AG09319 (cell line): ENCODE measurements at regions not wholly inside any gene's neighbourhood (a gene's known extent, or its start where the extent isn't known, plus 50 kb on each side); places are given as distances from the start of the nearest gene placed in this dataset.

Experiments used
- DNase-seq: peaks from one replicate; pipeline ENCODE4 v3.0.0-alpha.2; 2010; ENCODE audit warnings: low read depth; ENCODE audit errors: extremely low read depth
- CTCF ChIP-seq: IDR thresholded peaks from 2 replicates; pipeline ENCODE4 v1.5.1; 2011; ENCODE audit warnings: low read depth, mild to moderate bottlenecking, inconsistent platforms, low read length, moderate library complexity

GRCh38 chr7:1317646-1318045 is 85.0 kb downstream of the UNCX start:
- DNase-seq: no peak
- TF ChIP-seq CTCF: no peak

- TF ChIP-seq CTCF: no peak
- no peak for DNase-seq
These were observed 85.4 kb downstream of the UNCX start for GRCh38 chr7:1318051-1318450.

DNA sequence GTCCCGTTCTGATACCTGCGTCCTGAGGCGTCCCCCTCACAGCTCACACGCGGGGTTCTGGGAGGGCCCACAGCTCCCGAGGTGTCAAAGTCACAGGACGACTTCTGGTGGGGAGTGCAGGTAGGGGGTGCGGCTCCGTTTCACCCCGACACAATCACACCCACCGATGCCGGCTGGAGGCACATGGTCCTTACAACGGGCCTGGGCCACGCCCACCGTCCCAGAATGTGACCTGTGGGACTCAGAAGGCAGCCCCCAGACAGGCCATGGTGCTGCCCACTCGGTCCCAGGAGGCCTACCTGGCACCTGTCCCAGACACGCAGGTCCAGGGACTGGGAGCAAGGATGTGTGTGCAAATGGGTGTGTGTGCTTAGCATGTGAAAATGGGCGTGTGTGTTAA is 86.0 kb downstream of the UNCX start:
- no peak for TF ChIP-seq CTCF
- no peak for DNase-seq

GRCh38 chr7:1320616-1321240 is 88.1 kb downstream of the UNCX start:
- no peak for TF ChIP-seq CTCF
- no peak for DNase-seq

DNA sequence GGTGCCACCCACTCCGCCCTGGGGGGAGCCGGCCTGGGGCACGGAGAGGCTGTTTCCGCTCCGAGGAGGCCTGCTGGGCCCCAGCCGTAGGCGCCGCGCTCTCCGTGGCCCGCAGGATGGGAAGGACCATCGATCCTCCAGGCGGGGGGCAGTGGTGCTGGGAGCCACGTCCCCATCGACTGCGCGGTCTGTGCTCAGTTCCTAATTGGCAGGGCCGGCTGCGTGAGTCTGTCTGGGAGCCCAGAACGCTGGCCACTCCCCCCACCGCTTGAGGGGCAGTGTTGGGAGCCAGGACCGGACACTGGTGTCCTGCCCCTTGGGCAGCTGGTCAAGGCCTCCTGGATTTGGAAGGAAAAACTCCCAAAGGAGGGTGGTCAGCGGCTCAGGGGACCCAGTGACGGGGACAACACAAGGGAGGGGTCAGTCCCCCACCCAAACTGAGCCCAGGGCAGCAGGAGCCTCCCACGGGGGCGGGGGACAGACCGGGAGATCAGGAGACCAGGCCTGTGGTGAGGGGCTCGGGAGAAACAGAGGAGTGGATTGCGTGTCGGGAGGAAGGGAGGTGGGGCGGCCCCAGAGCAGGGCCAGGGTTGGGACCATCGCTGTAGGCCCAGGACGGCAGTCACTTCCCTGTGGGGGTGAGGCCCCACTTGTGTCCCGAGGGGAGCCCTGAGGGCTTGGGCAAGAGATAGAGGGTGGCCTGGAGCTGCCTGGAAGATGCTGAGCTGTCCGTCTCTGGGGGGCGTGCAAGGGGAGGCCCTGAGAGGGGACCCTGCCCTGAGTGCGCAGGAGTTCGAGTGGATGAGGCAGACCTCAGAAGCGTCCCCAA is 89.0 kb downstream of the UNCX start:
- no peak for TF ChIP-seq CTCF
- DNase-seq: no peak

DNA sequence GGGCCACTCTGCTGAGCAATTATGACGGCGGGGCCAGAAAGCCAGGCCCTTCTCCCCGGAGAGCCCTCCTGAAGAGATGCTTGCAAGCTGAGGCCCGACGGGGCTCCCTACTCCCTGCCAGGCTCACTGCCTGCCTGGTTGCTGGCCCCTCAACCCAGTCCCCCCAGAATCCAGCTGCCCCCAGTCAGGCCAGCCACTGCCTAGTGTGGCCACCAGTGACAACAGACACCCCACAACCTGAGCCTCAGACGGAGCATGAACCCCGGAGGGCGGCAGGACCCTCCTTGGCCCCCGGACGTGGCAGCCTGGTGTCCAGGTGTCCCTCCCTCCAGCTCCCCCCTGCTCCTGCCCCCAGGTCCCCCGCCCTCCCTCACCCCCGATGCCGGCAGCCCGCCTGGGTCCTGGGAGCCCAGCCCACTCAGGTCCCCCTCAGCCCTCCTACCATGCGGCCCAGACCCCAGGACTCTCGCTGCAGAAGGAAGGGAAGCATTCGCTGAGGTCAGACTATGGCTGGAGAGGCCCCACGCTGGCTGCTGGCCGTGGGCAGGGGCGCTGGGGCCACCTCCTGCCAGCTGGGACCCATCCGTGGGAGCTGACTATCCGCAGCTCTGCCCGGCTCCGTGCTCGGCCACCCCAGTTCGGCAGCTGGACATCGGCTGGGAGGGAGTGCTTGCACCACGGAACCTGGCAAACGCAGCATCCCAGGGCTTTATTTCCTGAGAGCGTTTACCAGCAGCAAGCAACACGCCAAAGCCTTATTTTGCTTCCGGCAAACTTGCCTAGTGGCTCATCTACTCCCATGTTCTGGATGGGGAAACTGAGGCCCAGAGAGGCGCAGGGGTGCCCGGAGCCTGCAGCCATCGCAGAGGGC is 89.8 kb downstream of the UNCX start:
- DNase-seq: no peak
- no peak for TF ChIP-seq CTCF
